ENCODE measurements at regions not wholly inside any gene's neighbourhood (a gene's known extent, or its start where the extent isn't known, plus 50 kb on each side); places are given as distances from the start of the nearest gene placed in this dataset.

GRCh38 chr21:27388825-27389224 lies 421.9 kb upstream of the ADAMTS5 start:
- no peak overlapping the region for H3K4me3 Mint-ChIP-seq
- no peaks in the 10 kb centered on the region for H3K27me3 Mint-ChIP-seq (ENCODE audit: low read depth)
- H3K9me3 Mint-ChIP-seq = peaks cover 11% of the 10 kb centered on the region
- peaks cover 7% of the 10 kb centered on the region for H3K4me1 Mint-ChIP-seq
- H3K27ac Mint-ChIP-seq = peak overlapping the region; percentile 27 to 63 (median 62)
- no peak for TF ChIP-seq CTCF (IDR thresholded peaks at IDR 0.05; ENCODE audit: unreplicated experiment in 3 of 3)
- H3K36me3 Mint-ChIP-seq (ENCODE audit: low read depth) = no peaks in the 10 kb centered on the region

GRCh38 chr21:27382404-27382803 lies 415.5 kb upstream of the ADAMTS5 start:
- Mint-ChIP-seq H3K27ac (no peak overlapping the region), H3K36me3 (ENCODE audit: low read depth) (no peaks in the 10 kb centered on the region), H3K4me1 (peaks cover 5% of the 10 kb centered on the region), H3K27me3 (ENCODE audit: low read depth) (no peaks in the 10 kb centered on the region), H3K9me3 (peaks cover 18% of the 10 kb centered on the region), H3K4me3 (no peak overlapping the region)
- no peak for TF ChIP-seq CTCF (IDR thresholded peaks at IDR 0.05; ENCODE audit: unreplicated experiment in 3 of 3)

GRCh38 chr21:27380303-27380702 lies 413.4 kb upstream of the ADAMTS5 start:
- Mint-ChIP-seq H3K4me3 (no peak overlapping the region), H3K27me3 (ENCODE audit: low read depth) (no peaks in the 10 kb centered on the region), H3K9me3 (peaks cover 7% of the 10 kb centered on the region), H3K4me1 (peaks cover 5% of the 10 kb centered on the region), H3K27ac (no peak overlapping the region), H3K36me3 (ENCODE audit: low read depth) (no peaks in the 10 kb centered on the region)
- TF ChIP-seq CTCF (IDR thresholded peaks at IDR 0.05; ENCODE audit: unreplicated experiment in 3 of 3) = no peak

DNA sequence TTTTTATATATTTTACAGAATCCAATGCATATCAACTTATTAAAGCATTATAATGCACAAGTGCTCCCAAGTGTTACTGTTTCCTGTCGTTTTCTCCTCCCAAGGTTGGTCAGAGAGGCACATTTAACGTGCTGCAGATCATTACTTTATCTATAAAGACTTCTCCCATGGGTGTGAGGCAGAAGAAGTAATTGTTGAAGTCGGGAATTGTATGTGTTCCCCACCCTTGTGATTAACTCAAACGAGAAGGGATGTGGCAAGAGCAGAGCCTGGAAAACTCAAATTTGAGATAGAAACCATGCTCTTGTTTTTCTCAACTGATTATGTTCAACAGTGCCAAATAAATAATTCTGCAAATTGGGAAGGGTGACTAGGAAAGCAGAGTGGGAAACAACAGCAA lies 412.5 kb upstream of the ADAMTS5 start:
- TF ChIP-seq CTCF (IDR thresholded peaks at IDR 0.05; ENCODE audit: unreplicated experiment in 3 of 3) = no peak
- Mint-ChIP-seq H3K27ac (peak overlapping the region in 1 of 3 experiments; percentile 35), H3K27me3 (ENCODE audit: low read depth) (no peaks in the 10 kb centered on the region), H3K9me3 (peaks cover 7% of the 10 kb centered on the region), H3K36me3 (ENCODE audit: low read depth) (no peaks in the 10 kb centered on the region), H3K4me3 (no peak overlapping the region), H3K4me1 (peaks cover 5% of the 10 kb centered on the region)

DNA sequence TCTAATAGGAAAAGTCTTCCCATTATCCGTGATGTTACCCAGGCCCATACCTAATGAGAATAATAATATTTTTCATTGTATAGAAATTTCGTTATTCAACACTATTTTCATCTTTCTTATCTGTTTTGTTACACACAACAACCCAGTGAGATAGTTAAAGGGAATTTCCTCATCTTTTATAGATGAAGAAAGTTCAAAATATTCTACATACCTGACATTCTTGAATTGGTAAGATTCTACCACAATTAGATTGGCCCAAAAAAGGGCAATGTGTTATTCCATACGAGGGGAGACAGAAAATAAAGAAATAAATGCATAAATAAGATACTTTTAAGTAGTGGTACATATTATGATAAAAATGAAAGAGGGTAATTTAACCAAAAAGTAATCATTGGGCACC lies 405.5 kb upstream of the ADAMTS5 start:
- no peaks in the 10 kb centered on the region for H3K27me3 Mint-ChIP-seq (ENCODE audit: low read depth)
- peak overlapping the region in 1 of 3 experiments; percentile 83 for H3K27ac Mint-ChIP-seq
- no peak overlapping the region for H3K4me3 Mint-ChIP-seq
- H3K9me3 Mint-ChIP-seq = no peaks in the 10 kb centered on the region
- no peaks in the 10 kb centered on the region for H3K36me3 Mint-ChIP-seq (ENCODE audit: low read depth)
- H3K4me1 Mint-ChIP-seq = peaks cover 20% of the 10 kb centered on the region
- TF ChIP-seq CTCF (IDR thresholded peaks at IDR 0.05; ENCODE audit: unreplicated experiment in 3 of 3) = no peak

DNA sequence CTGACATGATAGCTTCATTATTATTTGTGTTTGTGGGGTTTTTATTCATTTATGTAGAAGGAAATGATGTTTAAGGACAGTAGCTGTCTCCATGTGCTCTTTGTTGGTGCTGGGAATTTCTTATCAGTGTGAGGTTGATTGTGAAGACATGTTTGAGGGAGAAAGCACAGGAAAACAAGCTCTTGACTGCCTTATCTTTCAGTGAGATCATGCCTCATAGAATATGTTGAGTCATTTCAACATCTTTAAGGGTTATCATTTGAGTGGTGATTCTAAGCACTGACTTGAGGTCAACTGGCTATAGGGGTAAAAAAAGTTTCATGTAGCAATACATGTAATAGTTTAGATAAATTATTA lies 405.1 kb upstream of the ADAMTS5 start:
- H3K36me3 Mint-ChIP-seq (ENCODE audit: low read depth) = no peaks in the 10 kb centered on the region
- H3K27me3 Mint-ChIP-seq (ENCODE audit: low read depth) = no peaks in the 10 kb centered on the region
- H3K4me1 Mint-ChIP-seq = peaks cover 20% of the 10 kb centered on the region
- TF ChIP-seq CTCF (IDR thresholded peaks at IDR 0.05; ENCODE audit: unreplicated experiment in 3 of 3) = no peak
- no peak overlapping the region for H3K4me3 Mint-ChIP-seq
- peak overlapping the region; percentile 68 to 83 (median 82) for H3K27ac Mint-ChIP-seq
- H3K9me3 Mint-ChIP-seq = no peaks in the 10 kb centered on the region

All from nephron (organoid).